ENCODE measurements at regions not wholly inside any gene's neighbourhood (a gene's known extent, or its start where the extent isn't known, plus 50 kb on each side); places are given as distances from the start of the nearest gene placed in this dataset.
A peak's percentile ranks its signal among the peaks of the same experiment; 100 is the strongest.

DNA sequence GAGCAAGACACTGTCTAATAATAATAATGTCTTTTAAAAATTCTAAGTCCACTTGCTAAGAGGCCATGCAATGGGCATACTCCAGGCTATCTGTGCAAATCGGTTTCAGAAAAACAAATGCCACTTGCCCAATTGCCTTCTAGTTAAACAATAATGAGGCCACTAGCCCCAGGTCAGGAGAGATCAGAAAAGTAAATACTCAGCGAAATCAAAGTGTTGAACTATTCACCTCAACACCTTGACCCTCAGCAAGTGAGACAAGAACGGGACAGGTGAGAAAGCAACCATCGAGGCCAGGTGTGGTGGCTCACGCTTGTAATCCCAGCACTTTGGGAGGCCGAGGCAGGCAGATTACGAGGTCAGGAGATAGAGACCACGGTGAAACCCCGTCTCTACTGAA is 72.3 kb upstream of the SYN3 start:
- Histone ChIP-seq H3K36me3 (replicated peaks; ENCODE audit: insufficient read depth, low read length) (no peaks in the 10 kb centered on the region), H3K9me3 (replicated peaks; ENCODE audit: insufficient read depth, low read length) (no peaks in the 10 kb centered on the region), H3K4me1 (ENCODE audit: low read length) (no peaks in the 10 kb centered on the region), H3F3A (ENCODE audit: insufficient read depth, low read length) (no peaks in the 10 kb centered on the region), H3K79me2 (ENCODE audit: low read length) (no peaks in the 10 kb centered on the region), H3K27ac (ENCODE audit: low read length) (no peak overlapping the region), H3K27me3 (replicated peaks; ENCODE audit: insufficient read depth, low read length) (no peaks in the 10 kb centered on the region), H4K20me1 (ENCODE audit: insufficient read depth, low read length) (no peaks in the 10 kb centered on the region), H3K9ac (ENCODE audit: low read length) (no peak overlapping the region), H3K4me2 (ENCODE audit: low read depth, low read length) (no peak overlapping the region), H3K9me2 (replicated peaks; ENCODE audit: insufficient read depth, low read length) (no peaks in the 10 kb centered on the region), H3K4me3 (ENCODE audit: low read length) (no peak overlapping the region), H2AFZ (ENCODE audit: low read length) (no peak overlapping the region)
- DNase-seq = no peak
- TF ChIP-seq, protein P1, sequence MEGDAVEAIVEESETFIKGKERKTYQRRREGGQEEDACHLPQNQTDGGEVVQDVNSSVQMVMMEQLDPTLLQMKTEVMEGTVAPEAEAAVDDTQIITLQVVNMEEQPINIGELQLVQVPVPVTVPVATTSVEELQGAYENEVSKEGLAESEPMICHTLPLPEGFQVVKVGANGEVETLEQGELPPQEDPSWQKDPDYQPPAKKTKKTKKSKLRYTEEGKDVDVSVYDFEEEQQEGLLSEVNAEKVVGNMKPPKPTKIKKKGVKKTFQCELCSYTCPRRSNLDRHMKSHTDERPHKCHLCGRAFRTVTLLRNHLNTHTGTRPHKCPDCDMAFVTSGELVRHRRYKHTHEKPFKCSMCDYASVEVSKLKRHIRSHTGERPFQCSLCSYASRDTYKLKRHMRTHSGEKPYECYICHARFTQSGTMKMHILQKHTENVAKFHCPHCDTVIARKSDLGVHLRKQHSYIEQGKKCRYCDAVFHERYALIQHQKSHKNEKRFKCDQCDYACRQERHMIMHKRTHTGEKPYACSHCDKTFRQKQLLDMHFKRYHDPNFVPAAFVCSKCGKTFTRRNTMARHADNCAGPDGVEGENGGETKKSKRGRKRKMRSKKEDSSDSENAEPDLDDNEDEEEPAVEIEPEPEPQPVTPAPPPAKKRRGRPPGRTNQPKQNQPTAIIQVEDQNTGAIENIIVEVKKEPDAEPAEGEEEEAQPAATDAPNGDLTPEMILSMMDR (IDR thresholded peaks at IDR 0.05; ENCODE audit: low read length) = no peak
- TF ChIP-seq EZH2 (optimal IDR thresholded peaks at IDR 0.05; ENCODE audit: low read depth, low read length) = no peak
- TF ChIP-seq EZH2phosphoT487 (IDR thresholded peaks at IDR 0.05; ENCODE audit: low read length) = no peak

DNA sequence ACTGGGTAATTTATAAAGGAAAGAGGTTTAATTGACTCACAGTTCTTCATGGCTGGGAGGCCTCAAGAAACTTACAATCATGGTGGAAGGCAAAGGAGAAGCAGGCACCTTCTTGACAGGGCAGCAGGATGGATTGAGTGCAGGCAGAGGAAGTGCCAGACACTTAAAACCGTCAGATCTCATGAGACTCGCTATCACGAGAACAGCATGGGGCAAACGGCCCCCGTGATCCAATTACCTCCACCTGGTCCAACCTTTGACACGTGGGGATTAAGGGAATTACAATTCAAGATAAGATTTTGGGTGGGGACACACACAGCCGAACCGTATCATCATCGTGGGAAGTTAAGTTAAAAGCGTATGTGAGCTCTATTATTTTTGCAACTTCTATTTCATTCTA is 71.4 kb upstream of the SYN3 start:
- Histone ChIP-seq H3F3A (ENCODE audit: insufficient read depth, low read length) (no peaks in the 10 kb centered on the region), H3K79me2 (ENCODE audit: low read length) (no peaks in the 10 kb centered on the region), H2AFZ (ENCODE audit: low read length) (no peak overlapping the region), H3K27me3 (replicated peaks; ENCODE audit: insufficient read depth, low read length) (no peaks in the 10 kb centered on the region), H3K4me1 (ENCODE audit: low read length) (no peaks in the 10 kb centered on the region), H3K36me3 (replicated peaks; ENCODE audit: insufficient read depth, low read length) (no peaks in the 10 kb centered on the region), H3K9me3 (replicated peaks; ENCODE audit: insufficient read depth, low read length) (no peaks in the 10 kb centered on the region), H4K20me1 (ENCODE audit: insufficient read depth, low read length) (no peaks in the 10 kb centered on the region), H3K9ac (ENCODE audit: low read length) (no peak overlapping the region), H3K4me3 (ENCODE audit: low read length) (no peak overlapping the region), H3K27ac (ENCODE audit: low read length) (no peak overlapping the region), H3K9me2 (replicated peaks; ENCODE audit: insufficient read depth, low read length) (no peaks in the 10 kb centered on the region), H3K4me2 (ENCODE audit: low read depth, low read length) (no peak overlapping the region)
- no peak for DNase-seq
- TF ChIP-seq EZH2 (optimal IDR thresholded peaks at IDR 0.05; ENCODE audit: low read depth, low read length) = no peak
- TF ChIP-seq, protein P1 (IDR thresholded peaks at IDR 0.05; ENCODE audit: low read length) = no peak
- no peak for TF ChIP-seq EZH2phosphoT487 (IDR thresholded peaks at IDR 0.05; ENCODE audit: low read length)

- no peaks in the 10 kb centered on the region for H3K36me3 ChIP-seq (replicated peaks; ENCODE audit: insufficient read depth, low read length)
- TF ChIP-seq, protein P1 (IDR thresholded peaks at IDR 0.05; ENCODE audit: low read length) = peak; percentile 21; the same call in 1 of the 2 replicates
- no peak for TF ChIP-seq EZH2 (optimal IDR thresholded peaks at IDR 0.05; ENCODE audit: low read depth, low read length)
- H3K9me3 ChIP-seq (replicated peaks; ENCODE audit: insufficient read depth, low read length) = no peaks in the 10 kb centered on the region
- no peak overlapping the region for H3K9ac ChIP-seq (ENCODE audit: low read length)
- peak; percentile 9 for DNase-seq
- no peaks in the 10 kb centered on the region for H3F3A ChIP-seq (ENCODE audit: insufficient read depth, low read length)
- no peaks in the 10 kb centered on the region for H3K79me2 ChIP-seq (ENCODE audit: low read length)
- H3K4me2 ChIP-seq (ENCODE audit: low read depth, low read length) = no peak overlapping the region
- no peak overlapping the region for H3K27ac ChIP-seq (ENCODE audit: low read length)
- no peaks in the 10 kb centered on the region for H3K4me1 ChIP-seq (ENCODE audit: low read length)
- H3K4me3 ChIP-seq (ENCODE audit: low read length) = no peak overlapping the region
- no peaks in the 10 kb centered on the region for H3K27me3 ChIP-seq (replicated peaks; ENCODE audit: insufficient read depth, low read length)
- no peak overlapping the region for H2AFZ ChIP-seq (ENCODE audit: low read length)
- H4K20me1 ChIP-seq (ENCODE audit: insufficient read depth, low read length) = no peaks in the 10 kb centered on the region
- no peaks in the 10 kb centered on the region for H3K9me2 ChIP-seq (replicated peaks; ENCODE audit: insufficient read depth, low read length)
Measured at GRCh38 chr22:33126881-33127280, 68.7 kb upstream of the SYN3 start.

All from MM.1S (cell line).